Lower leg skin (tissue), 4 donors: ENCODE measurements at regions not wholly inside any gene's neighbourhood (a gene's known extent, or its start where the extent isn't known, plus 50 kb on each side); places are given as distances from the start of the nearest gene placed in this dataset.

Experiments used
- DNase-seq, 2 donors: peaks; one replicate each; pipeline ENCODE4 v3.0.0-alpha.2; 2019; ENCODE audit warnings: low spot score in 2 of 2
- H3K4me3 ChIP-seq: fragments of 200-600 bp; sonication (generic); 2 replicates; pipeline ENCODE4 v1.5.1; 2017; ENCODE audit warnings: mild to moderate bottlenecking, low read depth; ENCODE audit not compliant: poor library complexity, severe bottlenecking
- CTCF ChIP-seq, 3 donors: fragments of 450-650 bp; IDR thresholded peaks; one replicate each; pipeline ENCODE4 v1.5.1; 2016; ENCODE audit warnings: antibody characterized with exemption in 3 of 3, mild to moderate bottlenecking in 3 of 3, moderate library complexity in 2 of 3
- POLR2A ChIP-seq, 2 donors: fragments of 450-650 bp; IDR thresholded peaks; one replicate each; pipeline ENCODE4 v1.6.1; 2016 to 2017; ENCODE audit warnings: antibody characterized with exemption in 2 of 2, mild to moderate bottlenecking in 1 of 2, moderate library complexity in 1 of 2
- WGBS, 2 donors: methylation state at CpG; one replicate each; pipeline ENCODE4 v1.1.5; 2018; 5-methylcytosine and 5-hydroxymethylcytosine counted together
- intact Hi-C: fragments of 100-400 bp; cut with DNase I; formaldehyde crosslinking; loops from one replicate; pipeline ENCODE4 v1.15.0; 2023; ENCODE audit warnings: low total_unique reads

GRCh38 chr10:31725436-31725835, 203.2 kb downstream of the ARHGAP12 start:
- no peak for TF ChIP-seq POLR2A (IDR thresholded peaks at IDR 0.05)
- TF ChIP-seq CTCF (IDR thresholded peaks at IDR 0.05): no peak
- no peak overlapping the region for H3K4me3 ChIP-seq
- intact Hi-C loops: no loop called here
- no peak for DNase-seq
- 91% methylated on average over 7 of the region's 7 CpGs for WGBS, 2 donors

- TF ChIP-seq CTCF (IDR thresholded peaks at IDR 0.05): no peak
- no peak for TF ChIP-seq POLR2A (IDR thresholded peaks at IDR 0.05)
- no peak for DNase-seq
- H3K4me3 ChIP-seq: no peak overlapping the region
- 84 to 92% methylated on average over 5 of the region's 5 CpGs for WGBS, 2 donors
- intact Hi-C loops: no loop called here
Measured at GRCh38 chr10:31724296-31724695, 204.3 kb downstream of the ARHGAP12 start.

GRCh38 chr10:31723106-31723750, 205.4 kb downstream of the ARHGAP12 start:
- no peak for TF ChIP-seq POLR2A (IDR thresholded peaks at IDR 0.05)
- no peak for TF ChIP-seq CTCF (IDR thresholded peaks at IDR 0.05)
- WGBS, 2 donors: 60 to 61% methylated on average over 5 of the region's 5 CpGs
- intact Hi-C loops: no loop called here
- H3K4me3 ChIP-seq: no peak overlapping the region
- no peak for DNase-seq

GRCh38 chr10:31721096-31721495, 207.5 kb downstream of the ARHGAP12 start:
- intact Hi-C loops: no loop called here
- 65 to 81% methylated on average over 5 of the region's 5 CpGs for WGBS, 2 donors

GRCh38 chr10:31720546-31720945, 208.1 kb downstream of the ARHGAP12 start:
- no peak for DNase-seq
- intact Hi-C loops: no loop called here
- WGBS, 2 donors: 84 to 87% methylated on average over 1 of the region's 1 CpG
- TF ChIP-seq POLR2A (IDR thresholded peaks at IDR 0.05) (no peak), CTCF (IDR thresholded peaks at IDR 0.05) (no peak)
- H3K4me3 ChIP-seq: no peak overlapping the region

More at GRCh38 chr10:31721096-31721495, 207.5 kb downstream of the ARHGAP12 start:
- no peak overlapping the region for H3K4me3 ChIP-seq
- no peak for TF ChIP-seq POLR2A (IDR thresholded peaks at IDR 0.05)
- DNase-seq: no peak

GRCh38 chr10:31709476-31709875, 219.2 kb downstream of the ARHGAP12 start:
- H3K4me3 ChIP-seq: no peak overlapping the region
- intact Hi-C loops: no loop called here
- DNase-seq: no peak
- TF ChIP-seq POLR2A (IDR thresholded peaks at IDR 0.05) (no peak), CTCF (IDR thresholded peaks at IDR 0.05) (no peak)
